Hepatocyte (in vitro differentiated cells): ENCODE measurements at regions not wholly inside any gene's neighbourhood (a gene's known extent, or its start where the extent isn't known, plus 50 kb on each side); places are given as distances from the start of the nearest gene placed in this dataset.

Source experiments
- DNase-seq: peaks from one replicate; pipeline ENCODE4 v3.0.0-alpha.2; 2016; ENCODE audit warnings: low spot score
- H2AFZ ChIP-seq: fragments of 200-600 bp; sonication (generic); 2 replicates; pipeline ENCODE4 v1.6.0; 2016; ENCODE audit warnings: antibody characterized with exemption, mild to moderate bottlenecking
- H3K27ac ChIP-seq: fragments of 200-600 bp; sonication (generic); 2 replicates; pipeline ENCODE4 v1.5.1; 2016; ENCODE audit warnings: mild to moderate bottlenecking
- H3K27me3 ChIP-seq: fragments of 200-600 bp; sonication (generic); 2 replicates; pipeline ENCODE4 v1.6.1; 2016
- H3K36me3 ChIP-seq: fragments of 200-600 bp; sonication (generic); replicated peaks from 2 replicates; pipeline ENCODE4 v1.5.1; 2016; ENCODE audit warnings: low read depth; ENCODE audit not compliant: insufficient read depth
- H3K4me1 ChIP-seq: fragments of 200-600 bp; sonication (generic); 2 replicates; pipeline ENCODE4 v1.5.1; 2016; ENCODE audit warnings: mild to moderate bottlenecking, moderate library complexity; ENCODE audit not compliant: insufficient read depth
- H3K4me2 ChIP-seq: fragments of 200-600 bp; sonication (generic); 2 replicates; pipeline ENCODE4 v1.6.0; 2016
- H3K4me3 ChIP-seq: fragments of 200-600 bp; sonication (generic); 2 replicates; pipeline ENCODE4 v1.5.1; 2016; ENCODE audit warnings: mild to moderate bottlenecking
- H3K79me2 ChIP-seq: fragments of 200-600 bp; sonication (generic); 2 replicates; pipeline ENCODE4 v1.6.0; 2017; ENCODE audit warnings: mild to moderate bottlenecking
- H3K9me2 ChIP-seq: fragments of 200-600 bp; sonication (generic); replicated peaks from 2 replicates; pipeline ENCODE4 v1.6.0; 2017; ENCODE audit warnings: mild to moderate bottlenecking; ENCODE audit not compliant: insufficient read depth
- H3K9me3 ChIP-seq: fragments of 200-600 bp; sonication (generic); 2 replicates; pipeline ENCODE4 v1.5.1; 2016; ENCODE audit warnings: low read depth, mild to moderate bottlenecking
- H4K20me1 ChIP-seq: fragments of 200-600 bp; sonication (generic); 2 replicates; pipeline ENCODE4 v1.6.0; 2016; ENCODE audit warnings: mild to moderate bottlenecking; ENCODE audit not compliant: insufficient read depth, poor library complexity, severe bottlenecking
- CTCF ChIP-seq: fragments of 200-600 bp; sonication (generic); IDR thresholded peaks from 2 replicates; pipeline ENCODE4 v1.5.1; 2016; ENCODE audit warnings: antibody characterized with exemption, mild to moderate bottlenecking; ENCODE audit not compliant: poor library complexity
- EZH2 ChIP-seq: fragments of 200-600 bp; sonication (generic); IDR thresholded peaks from 2 replicates; pipeline ENCODE4 v1.6.1; 2016; ENCODE audit warnings: antibody characterized with exemption, mild to moderate bottlenecking, borderline replicate concordance
- EZH2phosphoT487 ChIP-seq: fragments of 200-600 bp; sonication (generic); IDR thresholded peaks from one replicate; pipeline ENCODE4 v1.6.1; 2018; ENCODE audit warnings: antibody characterized with exemption, mild to moderate bottlenecking, low read depth, moderate library complexity; ENCODE audit not compliant: unreplicated experiment, severe bottlenecking
- WGBS: methylation state at CpG from one replicate; pipeline ENCODE4 v1.1.6; 2016; ENCODE audit warnings: low lambda C conversion rate; ENCODE audit errors: missing lambda C conversion rate; 5-methylcytosine and 5-hydroxymethylcytosine counted together

GRCh38 chr2:133802409-133803039, 234.3 kb upstream of the NCKAP5 start:
- Histone ChIP-seq H3K79me2 (no peaks in the 10 kb centered on the region), H3K9me3 (no peaks in the 10 kb centered on the region), H3K4me2 (no peak overlapping the region), H3K27ac (no peak overlapping the region), H3K9me2 (no peaks in the 10 kb centered on the region), H3K4me3 (no peak overlapping the region), H4K20me1 (no peaks in the 10 kb centered on the region), H3K36me3 (no peaks in the 10 kb centered on the region), H3K4me1 (no peaks in the 10 kb centered on the region), H2AFZ (no peak overlapping the region), H3K27me3 (no peaks in the 10 kb centered on the region)
- WGBS = 83% methylated on average over 13 of the region's 13 CpGs
- TF ChIP-seq EZH2phosphoT487 = no peak
- no peak for TF ChIP-seq EZH2
- no peak for TF ChIP-seq CTCF
- DNase-seq = no peak

GRCh38 chr2:133806564-133806963, 238.3 kb upstream of the NCKAP5 start:
- H3K79me2 ChIP-seq = no peaks in the 10 kb centered on the region
- H3K9me3 ChIP-seq = no peaks in the 10 kb centered on the region
- H2AFZ ChIP-seq = no peak overlapping the region
- H3K27ac ChIP-seq = no peak overlapping the region
- H4K20me1 ChIP-seq = no peaks in the 10 kb centered on the region
- TF ChIP-seq CTCF (no peak), EZH2phosphoT487 (no peak), EZH2 (no peak)
- H3K9me2 ChIP-seq = no peaks in the 10 kb centered on the region
- H3K36me3 ChIP-seq = no peaks in the 10 kb centered on the region
- H3K4me2 ChIP-seq = no peak overlapping the region
- no peak overlapping the region for H3K4me3 ChIP-seq
- H3K4me1 ChIP-seq = no peaks in the 10 kb centered on the region
- WGBS = 92% methylated on average over 5 of the region's 5 CpGs
- H3K27me3 ChIP-seq = peaks cover 3% of the 10 kb centered on the region
- DNase-seq = no peak

GRCh38 chr2:133809485-133809884, 241.2 kb upstream of the NCKAP5 start:
- no peak overlapping the region for H3K27ac ChIP-seq
- H2AFZ ChIP-seq = no peak overlapping the region
- H3K4me1 ChIP-seq = no peaks in the 10 kb centered on the region
- no peaks in the 10 kb centered on the region for H3K79me2 ChIP-seq
- no peak overlapping the region for H3K4me2 ChIP-seq
- no peaks in the 10 kb centered on the region for H4K20me1 ChIP-seq
- H3K36me3 ChIP-seq = no peaks in the 10 kb centered on the region
- 85% methylated on average over 1 of the region's 1 CpG for WGBS
- no peaks in the 10 kb centered on the region for H3K9me2 ChIP-seq
- no peaks in the 10 kb centered on the region for H3K9me3 ChIP-seq
- H3K4me3 ChIP-seq = no peak overlapping the region
- H3K27me3 ChIP-seq = peaks cover 8% of the 10 kb centered on the region
- TF ChIP-seq EZH2 (no peak), CTCF (no peak), EZH2phosphoT487 (no peak)
- no peak for DNase-seq

GRCh38 chr2:133810559-133810958, 242.3 kb upstream of the NCKAP5 start:
- Histone ChIP-seq H2AFZ (no peak overlapping the region), H3K27me3 (peaks cover 8% of the 10 kb centered on the region), H3K4me1 (no peaks in the 10 kb centered on the region), H4K20me1 (no peaks in the 10 kb centered on the region), H3K79me2 (no peaks in the 10 kb centered on the region), H3K9me3 (no peaks in the 10 kb centered on the region), H3K4me3 (no peak overlapping the region), H3K27ac (no peak overlapping the region), H3K9me2 (no peaks in the 10 kb centered on the region), H3K4me2 (no peak overlapping the region), H3K36me3 (no peaks in the 10 kb centered on the region)
- no peak for DNase-seq
- WGBS = 100% methylated on average over 2 of the region's 2 CpGs
- TF ChIP-seq EZH2 = no peak
- TF ChIP-seq EZH2phosphoT487 = no peak
- TF ChIP-seq CTCF = no peak
